ENCODE measurements at regions not wholly inside any gene's neighbourhood (a gene's known extent, or its start where the extent isn't known, plus 50 kb on each side); places are given as distances from the start of the nearest gene placed in this dataset.
"Not testable (repeated sequence)": the region's sequence is repeated elsewhere in the genome, so short reads cannot be mapped to it uniquely, and the experiment has no call there.

DNA sequence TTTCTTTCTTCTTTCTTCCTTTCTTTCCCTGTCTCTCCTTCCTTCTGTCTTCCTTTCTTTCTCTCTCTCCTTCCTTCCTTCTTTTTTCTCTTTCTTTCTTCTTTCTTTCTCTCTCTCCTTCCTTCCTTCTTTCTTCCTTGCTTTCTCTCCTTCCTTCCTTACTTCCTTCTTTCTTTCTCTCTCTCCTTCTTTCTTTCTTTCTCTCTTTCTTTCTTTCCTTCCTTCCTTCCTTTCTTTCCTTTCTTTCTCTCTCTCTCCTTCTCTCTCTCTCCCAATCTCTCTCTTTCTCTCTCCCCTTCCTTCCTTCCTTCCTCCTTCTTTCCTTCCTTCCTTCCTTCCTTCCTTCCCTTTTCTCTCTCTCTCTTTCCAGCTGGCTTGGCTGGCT lies 2806.6 kb downstream of the RPIA start:
- H3K4ac ChIP-seq (ENCODE audit: low read depth, low read length); H2BK120ac ChIP-seq (ENCODE audit: low read depth, low read length, poor library complexity, severe bottlenecking); DNase-seq; H2BK20ac ChIP-seq (ENCODE audit: low read depth, low read length, poor library complexity, severe bottlenecking); H3K18ac ChIP-seq (ENCODE audit: insufficient read length, low read depth, low read length); H3K27me3 Mint-ChIP-seq (ENCODE audit: low read depth); H2BK15ac ChIP-seq (ENCODE audit: low read depth, low read length); H2BK5ac ChIP-seq (ENCODE audit: insufficient read length, low read length); H3K4me1 Mint-ChIP-seq; H3K27me3 ChIP-seq (ENCODE audit: insufficient read depth, low read length); H3K79me2 ChIP-seq (ENCODE audit: insufficient read depth, low read length); H3K9me3 ChIP-seq (ENCODE audit: control insufficient read depth, low read depth, low read length); H4K5ac ChIP-seq (ENCODE audit: insufficient read length, low read depth, low read length); H3K4me1 ChIP-seq (ENCODE audit: insufficient read depth, low read length); H2BK12ac ChIP-seq (ENCODE audit: insufficient read length, low read depth, low read length); H4K20me1 ChIP-seq (ENCODE audit: control insufficient read depth, insufficient read depth, insufficient read length); H3K27ac ChIP-seq (ENCODE audit: insufficient read length, low read depth, low read length); H2AFZ ChIP-seq (ENCODE audit: low read length); H3K4me3 Mint-ChIP-seq; H3K27ac Mint-ChIP-seq; H3K23me2 ChIP-seq (ENCODE audit: insufficient read length, low read depth, low read length, poor library complexity, severe bottlenecking); H2AK5ac ChIP-seq (ENCODE audit: insufficient read length, low read length); H4K91ac ChIP-seq (ENCODE audit: insufficient read length, low read depth, low read length); H4K8ac ChIP-seq (replicated peaks; ENCODE audit: insufficient read length, low read depth, low read length); H3K4me2 ChIP-seq (ENCODE audit: insufficient read depth, insufficient read length, low read length); H3K9ac ChIP-seq (ENCODE audit: extremely low read depth, insufficient read length, low read length); H3K56ac ChIP-seq (ENCODE audit: insufficient read length, low read depth, low read length); H3T11ph ChIP-seq (ENCODE audit: low read length); H3K14ac ChIP-seq (ENCODE audit: insufficient read depth, low read length); H3K23ac ChIP-seq (ENCODE audit: insufficient read length, low read depth, low read length); H3K79me1 ChIP-seq (ENCODE audit: insufficient read depth, low read depth, low read length, poor library complexity, severe bottlenecking): not testable (repeated sequence)
- H3K36me3 Mint-ChIP-seq (ENCODE audit: insufficient read depth in 1 of 3, low read depth in 3 of 3) = peaks cover 9 to 17% (median 9%) of the 10 kb centered on the region in 3 experiments; a peak in 6 of 7 replicates
- peaks cover 44 to 57% of the 10 kb centered on the region in 2 experiments for H3K9me3 Mint-ChIP-seq

DNA sequence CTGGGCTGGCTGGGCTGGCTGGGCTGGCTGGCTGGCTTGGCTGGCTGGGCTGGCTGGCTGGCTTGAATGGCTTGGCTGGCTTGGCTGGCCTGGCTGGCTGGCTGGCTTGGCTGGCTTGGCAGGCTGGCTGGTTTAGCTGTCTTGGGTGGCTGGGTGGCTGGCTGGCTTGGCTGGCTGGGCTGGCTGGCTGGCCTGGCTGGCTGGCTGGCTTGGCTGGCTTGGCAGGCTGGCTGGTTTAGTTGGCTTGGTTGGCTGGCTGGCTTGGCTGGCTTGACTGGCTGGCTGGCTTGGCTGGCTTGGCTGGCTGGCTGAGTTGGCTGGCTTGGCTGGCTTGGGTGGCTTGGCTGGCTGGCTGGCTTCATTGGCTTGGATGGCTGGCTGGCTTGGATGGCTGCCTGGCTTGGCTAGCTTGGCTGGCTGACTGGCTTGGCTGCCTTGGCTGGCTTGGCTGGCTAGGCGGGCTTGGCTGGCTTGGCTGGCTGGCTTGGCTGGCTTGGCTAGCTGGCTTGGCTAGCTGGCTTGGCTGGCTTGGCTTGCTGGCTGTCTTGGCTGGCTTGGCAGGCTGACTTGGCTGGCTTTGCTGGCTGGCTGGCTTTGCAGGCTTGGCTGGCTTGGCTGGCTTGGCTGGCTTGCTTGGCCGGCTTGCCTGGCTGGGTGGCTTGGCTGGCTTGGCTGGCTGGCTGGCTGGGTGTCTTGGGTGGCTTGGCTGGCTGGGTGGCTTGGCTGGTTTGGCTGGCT lies 2807.2 kb downstream of the RPIA start:
- H2AFZ ChIP-seq (ENCODE audit: low read length); H3K23ac ChIP-seq (ENCODE audit: insufficient read length, low read depth, low read length); H2BK120ac ChIP-seq (ENCODE audit: low read depth, low read length, poor library complexity, severe bottlenecking); H3K79me1 ChIP-seq (ENCODE audit: insufficient read depth, low read depth, low read length, poor library complexity, severe bottlenecking); DNase-seq; H4K20me1 ChIP-seq (ENCODE audit: control insufficient read depth, insufficient read depth, insufficient read length); H3K23me2 ChIP-seq (ENCODE audit: insufficient read length, low read depth, low read length, poor library complexity, severe bottlenecking); H2AK5ac ChIP-seq (ENCODE audit: insufficient read length, low read length); H3T11ph ChIP-seq (ENCODE audit: low read length); H3K4me3 Mint-ChIP-seq; H3K4me2 ChIP-seq (ENCODE audit: insufficient read depth, insufficient read length, low read length); H4K5ac ChIP-seq (ENCODE audit: insufficient read length, low read depth, low read length); H2BK12ac ChIP-seq (ENCODE audit: insufficient read length, low read depth, low read length); H3K27me3 Mint-ChIP-seq (ENCODE audit: low read depth); H2BK5ac ChIP-seq (ENCODE audit: insufficient read length, low read length); H3K4me1 Mint-ChIP-seq; H4K8ac ChIP-seq (replicated peaks; ENCODE audit: insufficient read length, low read depth, low read length); H3K9ac ChIP-seq (ENCODE audit: extremely low read depth, insufficient read length, low read length); H4K91ac ChIP-seq (ENCODE audit: insufficient read length, low read depth, low read length); H3K56ac ChIP-seq (ENCODE audit: insufficient read length, low read depth, low read length); H2BK15ac ChIP-seq (ENCODE audit: low read depth, low read length); H3K18ac ChIP-seq (ENCODE audit: insufficient read length, low read depth, low read length); H3K27ac Mint-ChIP-seq; H3K14ac ChIP-seq (ENCODE audit: insufficient read depth, low read length); H3K79me2 ChIP-seq (ENCODE audit: insufficient read depth, low read length); H3K4ac ChIP-seq (ENCODE audit: low read depth, low read length); H3K27me3 ChIP-seq (ENCODE audit: insufficient read depth, low read length); H3K9me3 ChIP-seq (ENCODE audit: control insufficient read depth, low read depth, low read length); H2BK20ac ChIP-seq (ENCODE audit: low read depth, low read length, poor library complexity, severe bottlenecking); H3K4me1 ChIP-seq (ENCODE audit: insufficient read depth, low read length); H3K27ac ChIP-seq (ENCODE audit: insufficient read length, low read depth, low read length): not testable (repeated sequence)
- no CpG with 5 or more reads among the region's 2 CpGs for WGBS (ENCODE audit: extremely low coverage, insufficient read length, low lambda C conversion rate)
- H3K9me3 Mint-ChIP-seq = peaks cover 47 to 60% of the 10 kb centered on the region in 2 experiments
- peaks cover 9 to 17% (median 9%) of the 10 kb centered on the region in 3 experiments; a peak in 6 of 7 replicates for H3K36me3 Mint-ChIP-seq (ENCODE audit: insufficient read depth in 1 of 3, low read depth in 3 of 3)
